Right ventricle myocardium inferior (tissue), 1 donor: ENCODE measurements at regions not wholly inside any gene's neighbourhood (a gene's known extent, or its start where the extent isn't known, plus 50 kb on each side); places are given as distances from the start of the nearest gene placed in this dataset.
"Not testable (repeated sequence)": the region's sequence is repeated elsewhere in the genome, so short reads cannot be mapped to it uniquely, and the experiment has no call there.

Experiments
- ATAC-seq: fragments of 200-7000 bp; cut with Tn5 transposase; one replicate; pipeline ENCODE4 v1.9.1; 2020; ENCODE audit warnings: mild to moderate bottlenecking, moderate library complexity
- DNase-seq: peaks from one replicate; pipeline ENCODE4 v3.0.0; 2021; ENCODE audit errors: missing footprints
- intact Hi-C: fragments of 100-400 bp; cut with DNase I; formaldehyde crosslinking; loops from one replicate; pipeline ENCODE4 v1.11.0; 2022
- donor health status: DM: no; HTN: yes; CAD: no; lungs with severe emphysema.

GRCh38 chr5:83404182-83404716 lies 67.3 kb upstream of the VCAN start:
- DNase-seq = no peak
- intact Hi-C loops = loop anchor here (5.0 to 10.0 kb wide), 3 partner anchors 129 to 329 kb away; partner anchors contain the start of genes TMEM167A and XRCC4
- ATAC-seq = peak; percentile 94

DNA sequence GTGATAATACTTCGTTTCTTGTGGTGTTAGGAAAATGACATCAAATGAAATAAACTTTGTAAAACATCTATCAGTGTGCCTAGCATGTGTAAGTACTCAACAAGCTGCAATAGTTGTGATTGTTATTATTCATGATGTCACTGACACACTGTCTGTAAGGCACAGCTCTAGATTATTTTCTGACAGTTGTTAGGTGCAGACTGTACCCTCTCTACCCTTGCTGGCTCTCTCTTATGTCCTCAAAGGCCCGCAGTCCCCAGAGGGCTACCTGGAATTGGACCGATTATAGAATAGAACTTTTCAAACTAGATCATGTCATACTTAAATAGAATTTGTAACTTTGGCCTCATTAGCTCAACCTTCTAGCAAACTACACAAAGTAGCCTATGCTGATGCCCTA lies 65.9 kb upstream of the VCAN start:
- DNase-seq (no peak), ATAC-seq (peak; percentile 78)
- intact Hi-C loops = loop anchor here (10.0 kb wide), 2 partner anchors 131 to 331 kb away; partner anchors contain the start of genes TMEM167A and XRCC4

DNA sequence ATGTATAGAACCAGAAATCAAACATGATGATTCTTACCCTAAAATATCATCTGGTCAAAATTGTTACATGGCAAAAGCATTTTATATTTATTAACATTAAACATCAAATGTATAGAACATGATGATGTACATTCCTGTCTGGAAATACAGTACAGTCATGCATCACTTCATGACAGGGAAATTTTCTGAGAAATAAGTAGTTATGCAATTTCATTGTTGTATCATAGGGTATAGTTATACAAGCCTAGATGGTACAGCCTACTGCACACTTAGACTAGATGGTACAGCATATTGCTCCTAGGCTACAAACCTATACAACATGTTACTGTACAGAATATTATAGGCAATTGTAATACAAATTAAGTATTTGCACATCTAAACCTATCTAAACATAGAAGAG lies 64.6 kb upstream of the VCAN start:
- no peak for DNase-seq
- ATAC-seq = no peak
- intact Hi-C loops = loop anchor here (10.0 kb wide), 2 partner anchors 132 to 332 kb away; partner anchors contain the start of genes TMEM167A and XRCC4

DNA sequence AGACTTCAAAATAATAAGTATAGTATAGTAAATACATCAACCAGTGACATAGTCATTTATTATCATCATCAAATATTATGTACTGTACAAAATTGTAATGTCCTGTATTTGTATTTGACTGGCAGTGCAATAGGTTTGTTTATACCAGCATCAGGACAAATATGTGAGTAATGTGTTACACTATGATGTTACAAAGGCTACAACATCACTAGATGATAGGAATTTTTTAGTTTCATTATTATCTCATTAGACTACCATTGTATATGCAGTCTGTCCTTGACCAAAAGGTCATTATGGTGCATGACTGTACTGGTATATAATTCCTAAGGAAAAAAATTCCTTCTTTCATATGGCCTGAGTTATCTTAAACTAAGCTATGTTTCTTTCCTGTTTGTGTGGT lies 63.6 kb upstream of the VCAN start:
- no peak for ATAC-seq
- intact Hi-C loops = loop anchor here (10.0 kb wide), 2 partner anchors 133 to 333 kb away; partner anchors contain the start of genes TMEM167A and XRCC4
- no peak for DNase-seq

DNA sequence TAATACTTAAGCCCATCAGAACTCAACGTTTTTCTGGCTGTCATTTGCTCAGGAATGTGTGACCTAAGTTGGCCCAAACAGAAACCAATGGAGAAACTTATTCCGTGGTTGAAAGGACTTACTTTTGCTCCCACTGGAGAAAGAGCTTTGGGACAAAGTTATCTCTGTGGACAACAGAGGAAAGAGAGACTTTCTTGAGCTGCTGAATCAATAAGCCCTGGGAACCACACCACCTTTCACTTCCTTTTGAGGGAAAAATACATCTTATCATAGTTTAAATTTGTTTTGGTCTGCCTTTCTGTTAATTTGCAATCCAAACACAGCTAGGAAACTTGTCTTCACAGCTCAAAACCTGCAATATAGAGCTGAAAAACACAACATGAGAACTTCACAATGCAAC lies 62.8 kb upstream of the VCAN start:
- DNase-seq = no peak
- intact Hi-C loops = loop anchor here (10.0 kb wide), 2 partner anchors 134 to 334 kb away; partner anchors contain the start of genes TMEM167A and XRCC4
- ATAC-seq = no peak

DNA sequence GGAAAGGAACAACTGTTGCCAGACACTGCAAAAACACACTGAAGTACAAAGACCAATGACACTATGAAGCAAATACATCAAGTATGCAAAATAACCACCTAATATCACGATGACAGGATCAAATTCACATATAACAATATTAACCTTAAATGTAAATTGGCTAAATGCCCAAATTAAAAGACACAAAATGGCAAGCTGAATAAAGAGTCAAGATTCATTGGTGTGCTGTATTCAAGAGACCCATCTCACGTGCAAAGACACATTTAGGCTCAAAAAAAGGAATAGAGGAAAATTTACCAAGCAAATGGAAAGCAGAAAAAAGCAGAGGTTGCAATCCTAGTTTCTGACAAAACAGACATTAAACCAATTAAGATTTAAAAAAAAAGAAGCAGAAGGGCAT lies 61.8 kb upstream of the VCAN start:
- intact Hi-C loops = loop anchor here (10.0 kb wide), 2 partner anchors 135 to 335 kb away; partner anchors contain the start of genes TMEM167A and XRCC4
- ATAC-seq = not testable (repeated sequence)

DNA sequence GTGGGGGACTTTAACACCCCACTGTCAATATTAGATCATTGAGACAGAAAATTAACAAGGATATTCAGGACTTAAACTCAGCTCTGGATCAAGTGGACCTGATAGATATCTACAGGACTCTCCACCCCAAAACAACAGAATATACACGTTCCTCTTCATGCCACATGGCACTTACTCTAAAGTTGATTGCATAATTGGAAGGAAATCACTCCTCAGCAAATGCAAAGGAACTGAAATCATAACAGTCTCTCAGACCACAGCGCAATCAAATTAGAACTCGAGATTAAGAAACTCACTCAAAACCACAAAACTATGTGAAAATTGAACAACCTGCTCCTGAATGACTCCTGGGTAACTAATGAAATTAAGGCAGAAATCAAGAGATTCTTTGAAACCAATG lies 61.2 kb upstream of the VCAN start:
- intact Hi-C loops, DNase-seq, ATAC-seq: not testable (repeated sequence)

More for the DNA sequence above, 61.8 kb upstream of the VCAN start:
- not testable (repeated sequence) for DNase-seq

DNA sequence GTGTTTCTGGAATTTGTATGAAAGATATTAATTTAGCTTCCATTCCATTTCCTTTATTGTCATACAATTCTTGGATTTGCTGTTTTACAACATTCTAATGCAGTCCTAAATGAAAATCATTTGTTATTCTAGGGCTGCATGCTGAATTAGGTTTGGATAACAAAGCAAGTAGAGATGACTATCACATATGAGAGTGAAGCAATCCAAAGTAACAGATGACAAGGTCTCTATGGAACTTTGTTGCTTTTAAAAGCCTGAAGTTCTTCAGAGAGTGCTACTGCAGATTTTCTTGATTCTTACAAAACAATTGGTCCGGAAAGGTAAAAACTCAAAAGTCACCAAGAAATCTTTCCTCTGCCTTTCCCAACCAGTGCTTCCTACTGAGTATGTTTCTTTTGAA lies 56.9 kb upstream of the VCAN start:
- ATAC-seq = no peak
- intact Hi-C loops = no loop called here
- DNase-seq = no peak

DNA sequence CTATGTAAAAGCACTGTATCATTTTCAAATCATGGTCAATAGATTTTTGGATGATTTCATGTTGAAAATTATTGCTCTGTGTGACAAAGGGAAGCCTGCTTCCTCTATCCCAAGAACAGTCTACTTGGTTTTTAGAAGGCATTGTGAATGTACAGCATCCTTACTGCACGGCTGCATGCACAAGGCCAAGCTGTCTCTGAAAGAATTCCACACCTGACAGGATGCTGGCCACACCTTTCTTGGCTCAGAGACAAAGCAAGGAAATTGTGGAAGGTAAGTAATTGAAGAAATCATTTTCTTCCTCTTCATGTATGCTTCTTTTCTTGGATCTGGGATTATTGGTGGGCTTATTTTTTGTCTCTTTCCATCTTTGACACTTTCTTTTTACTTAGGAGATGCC lies 53.7 kb upstream of the VCAN start:
- no peak for ATAC-seq
- DNase-seq = no peak
- intact Hi-C loops = no loop called here

DNA sequence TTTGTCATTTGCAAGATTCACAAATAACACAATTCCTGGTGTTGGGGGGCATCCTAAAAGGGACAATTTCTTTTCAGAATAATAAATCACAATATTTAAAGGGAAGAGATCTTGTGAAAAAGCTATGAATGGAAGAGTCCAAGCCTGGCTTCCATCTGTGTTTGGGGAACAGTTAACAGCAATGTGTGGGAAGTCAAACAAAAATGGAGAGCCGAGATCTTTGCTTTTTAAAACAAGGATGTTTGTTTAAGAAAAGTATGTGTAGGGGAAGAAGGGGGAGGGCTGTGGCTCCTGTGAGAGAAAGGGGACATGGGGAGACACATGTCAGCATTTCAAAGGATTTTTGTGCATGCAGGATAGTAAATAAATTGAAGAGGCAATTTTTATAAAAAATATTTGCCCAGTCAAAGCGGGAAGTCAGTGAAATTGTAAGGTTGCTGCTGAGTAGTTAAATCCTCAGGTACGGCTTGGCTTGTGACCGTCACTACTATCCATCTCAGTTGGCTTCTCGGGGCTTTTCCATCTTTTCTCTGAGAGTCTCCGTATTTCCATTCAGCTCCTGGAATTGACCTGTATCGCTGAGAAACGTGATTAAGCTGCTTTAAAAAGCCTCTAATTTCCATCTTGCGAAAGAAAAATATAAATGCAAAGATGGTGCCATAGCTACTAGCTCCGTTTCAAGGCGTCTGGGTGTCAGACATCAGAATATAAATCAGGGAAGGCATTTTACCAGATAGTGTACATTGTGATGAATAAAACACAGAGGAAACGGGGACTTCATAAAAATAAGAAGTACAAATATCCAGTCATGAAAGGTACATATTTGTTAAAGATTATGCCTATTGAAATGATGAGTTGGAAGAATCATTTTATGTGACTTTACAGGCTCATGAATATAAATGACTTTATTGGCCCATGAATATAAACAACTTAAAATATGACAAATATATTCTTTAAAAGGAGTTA lies 52.9 kb upstream of the VCAN start:
- intact Hi-C loops = no loop called here
- DNase-seq (no peak), ATAC-seq (no peak)
